ENCODE measurements at regions not wholly inside any gene's neighbourhood (a gene's known extent, or its start where the extent isn't known, plus 50 kb on each side); places are given as distances from the start of the nearest gene placed in this dataset.

GRCh38 chr4:14025891-14026290 is 398.4 kb upstream of the BOD1L1 start:
- TF ChIP-seq CREB1 (CRISPR knock-in tag; IDR thresholded peaks at IDR 0.05; ENCODE audit: low read depth) (no peak), EZH2 (IDR thresholded peaks at IDR 0.05; ENCODE audit: low read depth, unreplicated experiment) (no peak), NANOG (IDR thresholded peaks at IDR 0.05; ENCODE audit: borderline replicate concordance) (no peak)
- no peaks in the 10 kb centered on the region for H3K36me3 ChIP-seq (ENCODE audit: insufficient read depth)
- H3K27ac ChIP-seq (ENCODE audit: low read depth), result no peak overlapping the region
- H3K36me3 Mint-ChIP-seq (ENCODE audit: low read depth), result no peaks in the 10 kb centered on the region
- H3K4me2 ChIP-seq, result no peak overlapping the region
- ATAC-seq (no peak), DNase-seq (ENCODE audit: low spot score) (no peak)
- no peak overlapping the region for H3K4me3 Mint-ChIP-seq
- H4K20me1 ChIP-seq (replicated peaks; ENCODE audit: insufficient read depth), result no peaks in the 10 kb centered on the region
- H2AFZ ChIP-seq, result no peak overlapping the region
- H3K27me3 ChIP-seq (ENCODE audit: insufficient read depth), result no peaks in the 10 kb centered on the region
- no peaks in the 10 kb centered on the region for H3F3A ChIP-seq (replicated peaks; ENCODE audit: low read depth)
- peaks cover 23% of the 10 kb centered on the region for H3K9me2 ChIP-seq (ENCODE audit: insufficient read depth)
- no peak overlapping the region for H3K4me3 ChIP-seq
- H3K9me3 Mint-ChIP-seq, result no peaks in the 10 kb centered on the region
- no peaks in the 10 kb centered on the region for H3K79me2 ChIP-seq (replicated peaks; ENCODE audit: insufficient read depth)
- H3K4me1 ChIP-seq (ENCODE audit: insufficient read depth), result no peaks in the 10 kb centered on the region
- peaks cover 2% of the 10 kb centered on the region for H3K27me3 Mint-ChIP-seq (ENCODE audit: insufficient read depth, low read depth, poor library complexity)
- no peak overlapping the region for H3K27ac Mint-ChIP-seq
- H3K4me1 Mint-ChIP-seq, result peaks cover 13% of the 10 kb centered on the region; the same call in 2 of the 3 replicates

- DNase-seq (ENCODE audit: low spot score), result peak; percentile 23
- Histone ChIP-seq H3K27ac (ENCODE audit: low read depth) (no peak overlapping the region), H2AFZ (peak overlapping the region; percentile 84), H3K4me3 (no peak overlapping the region), H3K4me2 (no peak overlapping the region), H4K20me1 (replicated peaks; ENCODE audit: insufficient read depth) (no peaks in the 10 kb centered on the region), H3K79me2 (replicated peaks; ENCODE audit: insufficient read depth) (no peaks in the 10 kb centered on the region), H3K36me3 (ENCODE audit: insufficient read depth) (no peaks in the 10 kb centered on the region), H3K4me1 (ENCODE audit: insufficient read depth) (no peaks in the 10 kb centered on the region), H3K27me3 (ENCODE audit: insufficient read depth) (no peaks in the 10 kb centered on the region), H3F3A (replicated peaks; ENCODE audit: low read depth) (no peaks in the 10 kb centered on the region), H3K9me2 (ENCODE audit: insufficient read depth) (peaks cover 8% of the 10 kb centered on the region; the same call in 1 of the 2 replicates)
- Mint-ChIP-seq H3K4me3 (no peak overlapping the region), H3K27me3 (ENCODE audit: insufficient read depth, low read depth, poor library complexity) (peaks cover 2% of the 10 kb centered on the region), H3K27ac (no peak overlapping the region), H3K9me3 (no peaks in the 10 kb centered on the region), H3K4me1 (peaks cover 16% of the 10 kb centered on the region), H3K36me3 (ENCODE audit: low read depth) (no peaks in the 10 kb centered on the region)
- ATAC-seq, result no peak
- TF ChIP-seq CTCF (conservative IDR thresholded peaks at IDR 0.05; ENCODE audit: low read depth in 2 of 2), result no peak
- no peak for TF ChIP-seq JUNB (IDR thresholded peaks at IDR 0.05; ENCODE audit: unreplicated experiment)
- TF ChIP-seq ETS1 (IDR thresholded peaks at IDR 0.05), result no peak
- TF ChIP-seq NANOG (IDR thresholded peaks at IDR 0.05; ENCODE audit: borderline replicate concordance), result no peak
- TF ChIP-seq POLR2AphosphoS5 (IDR thresholded peaks at IDR 0.05; ENCODE audit: low read depth), result no peak
- no peak for TF ChIP-seq ZNF331 (CRISPR knock-in tag; IDR thresholded peaks at IDR 0.05; ENCODE audit: low read depth)
- TF ChIP-seq STAT1 (IDR thresholded peaks at IDR 0.05; ENCODE audit: unreplicated experiment), result no peak
- TF ChIP-seq REST (IDR thresholded peaks at IDR 0.05; ENCODE audit: unreplicated experiment), result no peak
- no peak for TF ChIP-seq EZH2 (IDR thresholded peaks at IDR 0.05; ENCODE audit: low read depth, unreplicated experiment)
Measured at GRCh38 chr4:14028862-14029261, 401.3 kb upstream of the BOD1L1 start.

Data from GM23338 (cell line).